GM19468 (cell line): ENCODE measurements at regions not wholly inside any gene's neighbourhood (a gene's known extent, or its start where the extent isn't known, plus 50 kb on each side); places are given as distances from the start of the nearest gene placed in this dataset.
"Not testable (repeated sequence)": the region's sequence is repeated elsewhere in the genome, so short reads cannot be mapped to it uniquely, and the experiment has no call there.

Experiments used
- ATAC-seq: cut with Tn5 transposase; IDR thresholded peaks from one replicate; pipeline ENCODE4 v1.9.1; 2021; ENCODE audit warnings: mild to moderate bottlenecking, moderate library complexity, moderate number of reproducible peaks; ENCODE audit not compliant: unreplicated experiment; ENCODE audit errors: extremely low read depth

GRCh38 chr13:61988810-61989209, 573.2 kb upstream of the PCDH20 start:
- no peak for ATAC-seq

GRCh38 chr13:61975001-61975400, 559.4 kb upstream of the PCDH20 start:
- ATAC-seq: no peak

GRCh38 chr13:61965756-61966155, 550.1 kb upstream of the PCDH20 start:
- ATAC-seq: no peak

- ATAC-seq: no peak
Measured at GRCh38 chr13:61960981-61961380, 545.3 kb upstream of the PCDH20 start.

- no peak for ATAC-seq
Measured at GRCh38 chr13:61954092-61954491, 538.4 kb upstream of the PCDH20 start.

- no peak for ATAC-seq
Measured at GRCh38 chr13:61950828-61951227, 535.2 kb upstream of the PCDH20 start.

- no peak for ATAC-seq
Measured at GRCh38 chr13:61944329-61944929, 528.8 kb upstream of the PCDH20 start.

GRCh38 chr13:61935710-61936109, 520.1 kb upstream of the PCDH20 start:
- ATAC-seq: no peak

- ATAC-seq: no peak
Measured at GRCh38 chr13:61927648-61928047, 512.0 kb upstream of the PCDH20 start.

GRCh38 chr13:61918841-61919240, 503.2 kb upstream of the PCDH20 start:
- no peak for ATAC-seq

GRCh38 chr13:61916483-61916882, 500.8 kb upstream of the PCDH20 start:
- no peak for ATAC-seq

GRCh38 chr13:61913183-61913582, 497.5 kb upstream of the PCDH20 start:
- no peak for ATAC-seq

- ATAC-seq: no peak
Measured at GRCh38 chr13:61908906-61909615, 493.4 kb upstream of the PCDH20 start.

- ATAC-seq: no peak
Measured at GRCh38 chr13:61905054-61905453, 489.4 kb upstream of the PCDH20 start.

GRCh38 chr13:61901946-61902541, 486.4 kb upstream of the PCDH20 start:
- ATAC-seq: no peak

- no peak for ATAC-seq
Measured at GRCh38 chr13:61900033-61900432, 484.4 kb upstream of the PCDH20 start.

- ATAC-seq: no peak
Measured at GRCh38 chr13:61898207-61898606, 482.6 kb upstream of the PCDH20 start.

- no peak for ATAC-seq
Measured at GRCh38 chr13:61891401-61891800, 475.8 kb upstream of the PCDH20 start.

- no peak for ATAC-seq
Measured at GRCh38 chr13:61884830-61885229, 469.2 kb upstream of the PCDH20 start.

- no peak for ATAC-seq
Measured at GRCh38 chr13:61880578-61881283, 465.1 kb upstream of the PCDH20 start.

GRCh38 chr13:61878565-61878964, 462.9 kb upstream of the PCDH20 start:
- not testable (repeated sequence) for ATAC-seq
